COLO668 (cell line): ENCODE measurements at regions not wholly inside any gene's neighbourhood (a gene's known extent, or its start where the extent isn't known, plus 50 kb on each side); places are given as distances from the start of the nearest gene placed in this dataset.
"Not testable (repeated sequence)": the region's sequence is repeated elsewhere in the genome, so short reads cannot be mapped to it uniquely, and the experiment has no call there.

Experiments
- DNase-seq: peaks from one replicate; lab custom pipeline; 2025; ENCODE audit not compliant: unreplicated experiment; lab: John Stamatoyannopoulos, UW

- no peak for DNase-seq
These were observed 342.0 kb upstream of the DLGAP1 start for GRCh38 chr18:4797002-4797685.

- no peak for DNase-seq
These were observed 334.4 kb upstream of the DLGAP1 start for GRCh38 chr18:4789506-4789905.

GRCh38 chr18:4781873-4782272 is 326.8 kb upstream of the DLGAP1 start:
- no peak for DNase-seq

- DNase-seq, result no peak
These were observed 310.3 kb upstream of the DLGAP1 start for GRCh38 chr18:4765401-4765800.

GRCh38 chr18:4762330-4762729 is 307.2 kb upstream of the DLGAP1 start:
- DNase-seq, result no peak

- no peak for DNase-seq
These were observed 303.9 kb upstream of the DLGAP1 start for GRCh38 chr18:4758980-4759379.

- no peak for DNase-seq
These were observed 300.7 kb upstream of the DLGAP1 start for GRCh38 chr18:4755848-4756247.

- not testable (repeated sequence) for DNase-seq
These were observed 298.0 kb upstream of the DLGAP1 start for GRCh38 chr18:4753151-4753550.

- DNase-seq, result no peak
These were observed 296.4 kb upstream of the DLGAP1 start for GRCh38 chr18:4751523-4751922.

- DNase-seq, result no peak
These were observed 295.6 kb upstream of the DLGAP1 start for GRCh38 chr18:4750393-4751346.

GRCh38 chr18:4748975-4749374 is 293.9 kb upstream of the DLGAP1 start:
- no peak for DNase-seq

- DNase-seq, result no peak
These were observed 279.8 kb upstream of the DLGAP1 start for GRCh38 chr18:4734903-4735302.

GRCh38 chr18:4734021-4734420 is 278.9 kb upstream of the DLGAP1 start:
- DNase-seq, result no peak

- no peak for DNase-seq
These were observed 266.4 kb upstream of the DLGAP1 start for GRCh38 chr18:4721545-4721944.

GRCh38 chr18:4720518-4720917 is 265.4 kb upstream of the DLGAP1 start:
- no peak for DNase-seq

GRCh38 chr18:4705894-4706293 is 250.8 kb upstream of the DLGAP1 start:
- DNase-seq, result no peak

GRCh38 chr18:4704781-4705180 is 249.7 kb upstream of the DLGAP1 start:
- no peak for DNase-seq

GRCh38 chr18:4691836-4692235 is 236.7 kb upstream of the DLGAP1 start:
- DNase-seq, result no peak

GRCh38 chr18:4678685-4679084 is 223.6 kb upstream of the DLGAP1 start:
- DNase-seq, result not testable (repeated sequence)

GRCh38 chr18:4677006-4677405 is 221.9 kb upstream of the DLGAP1 start:
- DNase-seq, result no peak

- DNase-seq, result no peak
These were observed 217.1 kb upstream of the DLGAP1 start for GRCh38 chr18:4672162-4672561.

- DNase-seq, result no peak
These were observed 203.7 kb upstream of the DLGAP1 start for GRCh38 chr18:4658804-4659203.
